Adrenal gland (tissue), 5 donors: ENCODE measurements at regions not wholly inside any gene's neighbourhood (a gene's known extent, or its start where the extent isn't known, plus 50 kb on each side); places are given as distances from the start of the nearest gene placed in this dataset.
"Not testable (repeated sequence)": the region's sequence is repeated elsewhere in the genome, so short reads cannot be mapped to it uniquely, and the experiment has no call there.

Source experiments
- POLR2A ChIP-seq, 2 donors: fragments of 450-650 bp; IDR thresholded peaks; one replicate each; pipeline ENCODE4 v1.6.1; 2017; ENCODE audit warnings: antibody characterized with exemption in 2 of 2, mild to moderate bottlenecking in 2 of 2, moderate library complexity in 1 of 2
- TF ChIP-seq, protein P1 (sequence below), 6 experiments: fragments of 450-650 bp in 4 of 6; fragments of 200-600 bp in 2 of 6; sonication (generic) in 1 of 6; IDR thresholded peaks; 1 replicate in 5 of 6; 2 replicates in 1 of 6; pipeline versions ENCODE4 v1.5.1 to v1.8.0; 2016 to 2021; ENCODE audit warnings: antibody characterized with exemption in 6 of 6, mild to moderate bottlenecking in 2 of 6, moderate library complexity in 1 of 6
- donor health status: DM: no; HTN: no; CAD: no.

DNA sequence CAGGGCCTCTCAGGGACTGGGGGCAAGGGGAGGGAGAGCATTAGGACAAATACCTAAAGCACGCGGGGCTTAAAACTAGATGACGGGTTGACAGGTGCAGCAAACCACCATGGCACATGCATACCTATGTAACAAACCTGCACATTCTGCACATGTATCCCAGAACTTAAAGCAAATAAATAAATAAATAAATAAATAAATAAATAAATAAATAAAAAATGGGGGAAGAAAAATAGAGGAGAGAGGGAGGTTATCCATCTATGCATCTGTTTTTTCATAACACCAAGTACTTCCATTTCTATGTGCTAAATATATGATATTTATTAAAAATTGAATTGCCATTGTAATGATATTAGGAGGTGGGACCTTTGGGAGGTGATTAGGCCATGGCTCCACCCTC is 539.5 kb downstream of the TRIML1 start:
- TF ChIP-seq, protein P1, sequence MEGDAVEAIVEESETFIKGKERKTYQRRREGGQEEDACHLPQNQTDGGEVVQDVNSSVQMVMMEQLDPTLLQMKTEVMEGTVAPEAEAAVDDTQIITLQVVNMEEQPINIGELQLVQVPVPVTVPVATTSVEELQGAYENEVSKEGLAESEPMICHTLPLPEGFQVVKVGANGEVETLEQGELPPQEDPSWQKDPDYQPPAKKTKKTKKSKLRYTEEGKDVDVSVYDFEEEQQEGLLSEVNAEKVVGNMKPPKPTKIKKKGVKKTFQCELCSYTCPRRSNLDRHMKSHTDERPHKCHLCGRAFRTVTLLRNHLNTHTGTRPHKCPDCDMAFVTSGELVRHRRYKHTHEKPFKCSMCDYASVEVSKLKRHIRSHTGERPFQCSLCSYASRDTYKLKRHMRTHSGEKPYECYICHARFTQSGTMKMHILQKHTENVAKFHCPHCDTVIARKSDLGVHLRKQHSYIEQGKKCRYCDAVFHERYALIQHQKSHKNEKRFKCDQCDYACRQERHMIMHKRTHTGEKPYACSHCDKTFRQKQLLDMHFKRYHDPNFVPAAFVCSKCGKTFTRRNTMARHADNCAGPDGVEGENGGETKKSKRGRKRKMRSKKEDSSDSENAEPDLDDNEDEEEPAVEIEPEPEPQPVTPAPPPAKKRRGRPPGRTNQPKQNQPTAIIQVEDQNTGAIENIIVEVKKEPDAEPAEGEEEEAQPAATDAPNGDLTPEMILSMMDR (IDR thresholded peaks at IDR 0.05) = not testable (repeated sequence)
- TF ChIP-seq POLR2A (IDR thresholded peaks at IDR 0.05) = not testable (repeated sequence)
